ENCODE measurements at regions not wholly inside any gene's neighbourhood (a gene's known extent, or its start where the extent isn't known, plus 50 kb on each side); places are given as distances from the start of the nearest gene placed in this dataset.

GRCh38 chr5:135133181-135133580 lies 99.2 kb upstream of the PITX1 start:
- peaks cover 10 to 49% of the 10 kb centered on the region in 2 donors for H3K4me1 ChIP-seq (ENCODE audit: control insufficient read depth in 2 of 2, insufficient read depth in 2 of 2, low read length in 1 of 2)
- no peaks in the 10 kb centered on the region for H3K27me3 ChIP-seq (ENCODE audit: control insufficient read depth in 1 of 2, insufficient read depth in 2 of 2, low read length in 2 of 2)
- no peaks in the 10 kb centered on the region for H3K9me3 ChIP-seq (ENCODE audit: control insufficient read depth in 2 of 2, insufficient read depth in 1 of 2, low read depth in 1 of 2, low read length in 1 of 2)
- whole genome bisulfite sequencing, 2 donors, result 86% methylated on average over 9 of the region's 9 CpGs
- no peaks in the 10 kb centered on the region for H3K36me3 ChIP-seq (ENCODE audit: control insufficient read depth in 2 of 2, insufficient read depth in 2 of 2, low read length in 1 of 2)
- H3K4me3 ChIP-seq (ENCODE audit: low read depth in 1 of 2, low read length in 2 of 2), result no peak overlapping the region
- peak overlapping the region; percentile 91 to 97 for H3K27ac ChIP-seq (ENCODE audit: low read depth in 2 of 2, low read length in 1 of 2)

- H3K27ac ChIP-seq (ENCODE audit: low read depth in 2 of 2, low read length in 1 of 2), result peak overlapping the region; percentile 91 to 97
- peaks cover 7 to 56% of the 10 kb centered on the region in 2 donors for H3K4me1 ChIP-seq (ENCODE audit: control insufficient read depth in 2 of 2, insufficient read depth in 2 of 2, low read length in 1 of 2)
Observed at GRCh38 chr5:135131801-135132680, 98.0 kb upstream of the PITX1 start.

GRCh38 chr5:135130261-135131215 lies 96.5 kb upstream of the PITX1 start:
- H3K27me3 ChIP-seq (ENCODE audit: control insufficient read depth in 1 of 2, insufficient read depth in 2 of 2, low read length in 2 of 2), result no peaks in the 10 kb centered on the region
- peaks cover 8 to 53% of the 10 kb centered on the region in 2 donors for H3K4me1 ChIP-seq (ENCODE audit: control insufficient read depth in 2 of 2, insufficient read depth in 2 of 2, low read length in 1 of 2)
- peak overlapping the region; percentile 91 to 97 for H3K27ac ChIP-seq (ENCODE audit: low read depth in 2 of 2, low read length in 1 of 2)
- H3K36me3 ChIP-seq (ENCODE audit: control insufficient read depth in 2 of 2, insufficient read depth in 2 of 2, low read length in 1 of 2), result no peaks in the 10 kb centered on the region
- WGBS, 2 donors, result 86 to 87% methylated on average over 7 of the region's 7 CpGs
- no peak overlapping the region for H3K4me3 ChIP-seq (ENCODE audit: low read depth in 1 of 2, low read length in 2 of 2)
- H3K9me3 ChIP-seq (ENCODE audit: control insufficient read depth in 2 of 2, insufficient read depth in 1 of 2, low read depth in 1 of 2, low read length in 1 of 2), result no peaks in the 10 kb centered on the region

More at GRCh38 chr5:135131801-135132680, 98.0 kb upstream of the PITX1 start:
- WGBS, 2 donors, result 64 to 67% methylated on average over 12 of the region's 12 CpGs
- H3K27me3 ChIP-seq (ENCODE audit: control insufficient read depth in 1 of 2, insufficient read depth in 2 of 2, low read length in 2 of 2), result no peaks in the 10 kb centered on the region
- no peaks in the 10 kb centered on the region for H3K36me3 ChIP-seq (ENCODE audit: control insufficient read depth in 2 of 2, insufficient read depth in 2 of 2, low read length in 1 of 2)
- no peak overlapping the region for H3K4me3 ChIP-seq (ENCODE audit: low read depth in 1 of 2, low read length in 2 of 2)
- H3K9me3 ChIP-seq (ENCODE audit: control insufficient read depth in 2 of 2, insufficient read depth in 1 of 2, low read depth in 1 of 2, low read length in 1 of 2), result no peaks in the 10 kb centered on the region

GRCh38 chr5:135129307-135129706 lies 95.3 kb upstream of the PITX1 start:
- H3K36me3 ChIP-seq (ENCODE audit: control insufficient read depth in 2 of 2, insufficient read depth in 2 of 2, low read length in 1 of 2), result no peaks in the 10 kb centered on the region
- WGBS, 2 donors, result 52 to 62% methylated on average over 12 of the region's 12 CpGs
- no peak overlapping the region for H3K4me3 ChIP-seq (ENCODE audit: low read depth in 1 of 2, low read length in 2 of 2)
- peaks cover 3 to 44% of the 10 kb centered on the region in 2 donors for H3K4me1 ChIP-seq (ENCODE audit: control insufficient read depth in 2 of 2, insufficient read depth in 2 of 2, low read length in 1 of 2)
- no peaks in the 10 kb centered on the region for H3K9me3 ChIP-seq (ENCODE audit: control insufficient read depth in 2 of 2, insufficient read depth in 1 of 2, low read depth in 1 of 2, low read length in 1 of 2)
- H3K27ac ChIP-seq (ENCODE audit: low read depth in 2 of 2, low read length in 1 of 2), result no peak overlapping the region
- no peaks in the 10 kb centered on the region for H3K27me3 ChIP-seq (ENCODE audit: control insufficient read depth in 1 of 2, insufficient read depth in 2 of 2, low read length in 2 of 2)

- Histone ChIP-seq H3K9me3 (ENCODE audit: control insufficient read depth in 2 of 2, insufficient read depth in 1 of 2, low read depth in 1 of 2, low read length in 1 of 2) (no peaks in the 10 kb centered on the region), H3K4me1 (ENCODE audit: control insufficient read depth in 2 of 2, insufficient read depth in 2 of 2, low read length in 1 of 2) (peaks cover 3 to 38% of the 10 kb centered on the region in 2 donors), H3K27ac (ENCODE audit: low read depth in 2 of 2, low read length in 1 of 2) (peak overlapping the region; percentile 79 to 97), H3K4me3 (ENCODE audit: low read depth in 1 of 2, low read length in 2 of 2) (no peak overlapping the region), H3K36me3 (ENCODE audit: control insufficient read depth in 2 of 2, insufficient read depth in 2 of 2, low read length in 1 of 2) (no peaks in the 10 kb centered on the region), H3K27me3 (ENCODE audit: control insufficient read depth in 1 of 2, insufficient read depth in 2 of 2, low read length in 2 of 2) (no peaks in the 10 kb centered on the region)
- 73 to 95% methylated on average over 3 of the region's 3 CpGs for WGBS, 2 donors
Observed at GRCh38 chr5:135128361-135128760, 94.3 kb upstream of the PITX1 start.

GRCh38 chr5:135127439-135128240 lies 93.6 kb upstream of the PITX1 start:
- Histone ChIP-seq H3K36me3 (ENCODE audit: control insufficient read depth in 2 of 2, insufficient read depth in 2 of 2, low read length in 1 of 2) (no peaks in the 10 kb centered on the region), H3K4me1 (ENCODE audit: control insufficient read depth in 2 of 2, insufficient read depth in 2 of 2, low read length in 1 of 2) (peaks cover 3 to 33% of the 10 kb centered on the region in 2 donors), H3K27ac (ENCODE audit: low read depth in 2 of 2, low read length in 1 of 2) (peak overlapping the region; percentile 79 to 97), H3K27me3 (ENCODE audit: control insufficient read depth in 1 of 2, insufficient read depth in 2 of 2, low read length in 2 of 2) (no peaks in the 10 kb centered on the region), H3K4me3 (ENCODE audit: low read depth in 1 of 2, low read length in 2 of 2) (no peak overlapping the region), H3K9me3 (ENCODE audit: control insufficient read depth in 2 of 2, insufficient read depth in 1 of 2, low read depth in 1 of 2, low read length in 1 of 2) (no peaks in the 10 kb centered on the region)
- WGBS, 2 donors, result 51 to 72% methylated on average over 11 of the region's 11 CpGs

- Histone ChIP-seq H3K4me3 (ENCODE audit: low read depth in 1 of 2, low read length in 2 of 2) (no peak overlapping the region), H3K36me3 (ENCODE audit: control insufficient read depth in 2 of 2, insufficient read depth in 2 of 2, low read length in 1 of 2) (peaks cover 0 to 2% of the 10 kb centered on the region in 2 donors), H3K4me1 (ENCODE audit: control insufficient read depth in 2 of 2, insufficient read depth in 2 of 2, low read length in 1 of 2) (peaks cover 3 to 33% of the 10 kb centered on the region in 2 donors), H3K27me3 (ENCODE audit: control insufficient read depth in 1 of 2, insufficient read depth in 2 of 2, low read length in 2 of 2) (no peaks in the 10 kb centered on the region), H3K27ac (ENCODE audit: low read depth in 2 of 2, low read length in 1 of 2) (peak overlapping the region; percentile 79 to 97), H3K9me3 (ENCODE audit: control insufficient read depth in 2 of 2, insufficient read depth in 1 of 2, low read depth in 1 of 2, low read length in 1 of 2) (no peaks in the 10 kb centered on the region)
- 37 to 48% methylated on average over 14 of the region's 14 CpGs for WGBS, 2 donors
Observed at GRCh38 chr5:135126688-135127438, 92.8 kb upstream of the PITX1 start.

GRCh38 chr5:135124724-135125123 lies 90.7 kb upstream of the PITX1 start:
- Histone ChIP-seq H3K27ac (ENCODE audit: low read depth in 2 of 2, low read length in 1 of 2) (no peak overlapping the region), H3K9me3 (ENCODE audit: control insufficient read depth in 2 of 2, insufficient read depth in 1 of 2, low read depth in 1 of 2, low read length in 1 of 2) (no peaks in the 10 kb centered on the region), H3K27me3 (ENCODE audit: control insufficient read depth in 1 of 2, insufficient read depth in 2 of 2, low read length in 2 of 2) (no peaks in the 10 kb centered on the region), H3K4me3 (ENCODE audit: low read depth in 1 of 2, low read length in 2 of 2) (no peak overlapping the region), H3K36me3 (ENCODE audit: control insufficient read depth in 2 of 2, insufficient read depth in 2 of 2, low read length in 1 of 2) (peaks cover 0 to 2% of the 10 kb centered on the region in 2 donors), H3K4me1 (ENCODE audit: control insufficient read depth in 2 of 2, insufficient read depth in 2 of 2, low read length in 1 of 2) (peaks cover 3 to 24% of the 10 kb centered on the region in 2 donors)
- WGBS, 2 donors, result 68 to 76% methylated on average over 8 of the region's 8 CpGs

All from esophagus (tissue), 2 donors.